HEK293T (cell line): ENCODE measurements at regions not wholly inside any gene's neighbourhood (a gene's known extent, or its start where the extent isn't known, plus 50 kb on each side); places are given as distances from the start of the nearest gene placed in this dataset.

Source experiments
- CTCF ChIA-PET: fragments of 350-600 bp; formaldehyde crosslinking; extraction: SDS; loops from one replicate; lab custom pipeline; 2021; ENCODE audit warnings: antibody characterized with exemption, inconsistent platforms; lab: Yijun Ruan, JAX
- POLR2A ChIA-PET: fragments of 350-600 bp; formaldehyde crosslinking; extraction: SDS; loops from one replicate; lab custom pipeline; 2020; ENCODE audit warnings: antibody characterized with exemption, inconsistent platforms; lab: Yijun Ruan, JAX
- DNase-seq: peaks from one replicate; pipeline ENCODE4 v3.0.0; 2012; ENCODE audit warnings: mixed read lengths; ENCODE audit errors: extremely low spot score
- ARNT ChIP-seq: fragments of 450-650 bp; IDR thresholded peaks from 2 replicates; pipeline ENCODE4 v1.6.1; 2017; ENCODE audit warnings: mild to moderate bottlenecking
- BHLHE40 ChIP-seq: fragments of 450-650 bp; IDR thresholded peaks from 2 replicates; pipeline ENCODE4 v1.6.1; 2016; ENCODE audit warnings: mild to moderate bottlenecking, moderate library complexity, borderline replicate concordance
- CTBP1 ChIP-seq: fragments of 450-650 bp; IDR thresholded peaks from 2 replicates; pipeline ENCODE4 v1.6.1; 2016; ENCODE audit warnings: borderline replicate concordance
- ELF4 ChIP-seq: fragments of 450-650 bp; IDR thresholded peaks from 2 replicates; pipeline ENCODE4 v1.6.1; 2017; ENCODE audit warnings: antibody characterized with exemption
- FOXA1 ChIP-seq: fragments of 450-650 bp; IDR thresholded peaks from 2 replicates; pipeline ENCODE4 v1.6.1; 2016; ENCODE audit warnings: mild to moderate bottlenecking
- FOXK2 ChIP-seq: fragments of 450-650 bp; IDR thresholded peaks from 2 replicates; pipeline ENCODE4 v1.6.1; 2016; ENCODE audit warnings: mild to moderate bottlenecking
- FOXM1 ChIP-seq: fragments of 450-650 bp; IDR thresholded peaks from 2 replicates; pipeline ENCODE4 v1.6.1; 2017; ENCODE audit warnings: mild to moderate bottlenecking, borderline replicate concordance
- HDGF ChIP-seq: fragments of 450-650 bp; IDR thresholded peaks from 2 replicates; pipeline ENCODE4 v1.6.1; 2017; ENCODE audit warnings: antibody characterized with exemption, borderline replicate concordance
- L3MBTL2 ChIP-seq: fragments of 450-650 bp; conservative IDR thresholded peaks from 2 replicates; pipeline ENCODE4 v1.6.1; 2016; ENCODE audit warnings: mild to moderate bottlenecking
- LEF1 ChIP-seq: fragments of 450-650 bp; IDR thresholded peaks from 2 replicates; pipeline ENCODE4 v1.6.1; 2017; ENCODE audit warnings: mild to moderate bottlenecking, borderline replicate concordance
- NFRKB ChIP-seq: fragments of 450-650 bp; IDR thresholded peaks from 2 replicates; pipeline ENCODE4 v1.6.1; 2016; ENCODE audit warnings: mild to moderate bottlenecking, moderate library complexity
- PKNOX1 ChIP-seq: fragments of 450-650 bp; IDR thresholded peaks from 2 replicates; pipeline ENCODE4 v1.6.1; 2016
- SP1 ChIP-seq: fragments of 450-650 bp; IDR thresholded peaks from 2 replicates; pipeline ENCODE4 v1.6.1; 2017
- SUZ12 ChIP-seq: fragments of 450-650 bp; IDR thresholded peaks from 2 replicates; pipeline ENCODE4 v1.6.1; 2016; ENCODE audit warnings: mild to moderate bottlenecking
- TARDBP ChIP-seq: fragments of 450-650 bp; IDR thresholded peaks from 2 replicates; pipeline ENCODE4 v1.6.1; 2016
- ZNF384 ChIP-seq: fragments of 450-650 bp; IDR thresholded peaks from 2 replicates; pipeline ENCODE4 v1.6.1; 2016

- CTCF ChIA-PET, result no interaction called here
- POLR2A ChIA-PET, result no interaction called here
- TF ChIP-seq FOXK2 (no peak), PKNOX1 (no peak)
- no peak for DNase-seq
These were observed 140.8 kb upstream of the FAM20C start for GRCh38 chr7:51456-52068.

GRCh38 chr7:52100-52499 lies 140.3 kb upstream of the FAM20C start:
- POLR2A ChIA-PET, result no interaction called here
- DNase-seq, result no peak
- no peak for TF ChIP-seq FOXK2
- TF ChIP-seq TARDBP, result no peak
- no peak for TF ChIP-seq ARNT
- TF ChIP-seq LEF1, result no peak
- TF ChIP-seq L3MBTL2, result no peak
- no peak for TF ChIP-seq HDGF
- no peak for TF ChIP-seq SUZ12
- TF ChIP-seq CTBP1, result no peak
- no peak for TF ChIP-seq ELF4
- TF ChIP-seq BHLHE40, result no peak
- TF ChIP-seq FOXM1, result no peak
- TF ChIP-seq FOXA1, result no peak
- TF ChIP-seq SP1, result no peak
- no peak for TF ChIP-seq PKNOX1
- no peak for TF ChIP-seq ZNF384
- TF ChIP-seq NFRKB, result no peak
- CTCF ChIA-PET, result no interaction called here

- CTCF ChIA-PET, result no interaction called here
- no peak for DNase-seq
- POLR2A ChIA-PET, result no interaction called here
- TF ChIP-seq ZNF384 (no peak), ARNT (no peak), NFRKB (no peak), SUZ12 (no peak)
These were observed 138.8 kb upstream of the FAM20C start for GRCh38 chr7:53531-53930.

GRCh38 chr7:54615-55014 lies 137.8 kb upstream of the FAM20C start:
- CTCF ChIA-PET, result no interaction called here
- POLR2A ChIA-PET, result no interaction called here
- no peak for TF ChIP-seq CTBP1
- no peak for TF ChIP-seq PKNOX1
- TF ChIP-seq L3MBTL2, result no peak
- TF ChIP-seq HDGF, result no peak
- TF ChIP-seq SP1, result no peak
- no peak for TF ChIP-seq FOXK2
- TF ChIP-seq FOXM1, result no peak
- TF ChIP-seq ZNF384, result no peak
- TF ChIP-seq TARDBP, result no peak
- no peak for DNase-seq

GRCh38 chr7:55690-56248 lies 136.6 kb upstream of the FAM20C start:
- no peak for DNase-seq
- POLR2A ChIA-PET, result no interaction called here
- CTCF ChIA-PET, result no interaction called here
- TF ChIP-seq FOXK2 (no peak), BHLHE40 (no peak), PKNOX1 (no peak), L3MBTL2 (no peak), LEF1 (no peak), ARNT (no peak), FOXM1 (no peak), SP1 (no peak), TARDBP (no peak), ZNF384 (no peak)

GRCh38 chr7:56291-56913 lies 136.0 kb upstream of the FAM20C start:
- no peak for TF ChIP-seq L3MBTL2
- TF ChIP-seq ARNT, result no peak
- no peak for TF ChIP-seq SP1
- POLR2A ChIA-PET, result no interaction called here
- CTCF ChIA-PET, result no interaction called here
- DNase-seq, result no peak
